ENCODE measurements at regions not wholly inside any gene's neighbourhood (a gene's known extent, or its start where the extent isn't known, plus 50 kb on each side); places are given as distances from the start of the nearest gene placed in this dataset.
A peak's percentile ranks its signal among the peaks of the same experiment; 100 is the strongest.

DNA sequence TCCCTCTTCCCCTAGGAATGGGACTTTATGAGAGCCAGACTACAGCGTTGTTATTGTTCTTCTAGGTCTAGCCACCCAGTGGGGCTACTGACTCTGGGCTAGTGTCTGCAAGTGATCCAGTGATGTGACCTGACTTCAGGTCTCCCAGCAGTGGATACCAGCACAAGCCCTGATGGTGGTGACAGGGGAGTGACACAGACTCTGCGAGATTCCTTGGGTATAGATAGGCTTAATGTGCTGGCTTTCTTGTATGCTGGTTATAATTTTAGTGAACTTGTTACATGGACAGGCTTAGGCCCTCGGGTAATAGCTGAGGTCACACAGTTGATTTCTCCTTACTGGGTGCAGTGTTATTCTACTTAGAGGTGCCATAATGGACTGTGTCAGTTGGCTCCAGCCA lies 106.9 kb downstream of the TBC1D30 start:
- TF ChIP-seq ZFX (IDR thresholded peaks at IDR 0.05) = no peak
- TF ChIP-seq, protein P1, sequence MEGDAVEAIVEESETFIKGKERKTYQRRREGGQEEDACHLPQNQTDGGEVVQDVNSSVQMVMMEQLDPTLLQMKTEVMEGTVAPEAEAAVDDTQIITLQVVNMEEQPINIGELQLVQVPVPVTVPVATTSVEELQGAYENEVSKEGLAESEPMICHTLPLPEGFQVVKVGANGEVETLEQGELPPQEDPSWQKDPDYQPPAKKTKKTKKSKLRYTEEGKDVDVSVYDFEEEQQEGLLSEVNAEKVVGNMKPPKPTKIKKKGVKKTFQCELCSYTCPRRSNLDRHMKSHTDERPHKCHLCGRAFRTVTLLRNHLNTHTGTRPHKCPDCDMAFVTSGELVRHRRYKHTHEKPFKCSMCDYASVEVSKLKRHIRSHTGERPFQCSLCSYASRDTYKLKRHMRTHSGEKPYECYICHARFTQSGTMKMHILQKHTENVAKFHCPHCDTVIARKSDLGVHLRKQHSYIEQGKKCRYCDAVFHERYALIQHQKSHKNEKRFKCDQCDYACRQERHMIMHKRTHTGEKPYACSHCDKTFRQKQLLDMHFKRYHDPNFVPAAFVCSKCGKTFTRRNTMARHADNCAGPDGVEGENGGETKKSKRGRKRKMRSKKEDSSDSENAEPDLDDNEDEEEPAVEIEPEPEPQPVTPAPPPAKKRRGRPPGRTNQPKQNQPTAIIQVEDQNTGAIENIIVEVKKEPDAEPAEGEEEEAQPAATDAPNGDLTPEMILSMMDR (conservative IDR thresholded peaks at IDR 0.05) = no peak
- no peak overlapping the region for H3K27ac ChIP-seq

GRCh38 chr12:64931981-64932380 lies 107.5 kb downstream of the TBC1D30 start:
- no peak overlapping the region for H3K27ac ChIP-seq
- TF ChIP-seq, protein P1 (conservative IDR thresholded peaks at IDR 0.05) = no peak
- TF ChIP-seq ZFX (IDR thresholded peaks at IDR 0.05) = no peak

- H3K27ac ChIP-seq = no peak overlapping the region
- TF ChIP-seq, protein P1 (conservative IDR thresholded peaks at IDR 0.05) = no peak
- TF ChIP-seq ZFX (IDR thresholded peaks at IDR 0.05) = no peak
These were observed 109.3 kb downstream of the TBC1D30 start for GRCh38 chr12:64933791-64934190.

DNA sequence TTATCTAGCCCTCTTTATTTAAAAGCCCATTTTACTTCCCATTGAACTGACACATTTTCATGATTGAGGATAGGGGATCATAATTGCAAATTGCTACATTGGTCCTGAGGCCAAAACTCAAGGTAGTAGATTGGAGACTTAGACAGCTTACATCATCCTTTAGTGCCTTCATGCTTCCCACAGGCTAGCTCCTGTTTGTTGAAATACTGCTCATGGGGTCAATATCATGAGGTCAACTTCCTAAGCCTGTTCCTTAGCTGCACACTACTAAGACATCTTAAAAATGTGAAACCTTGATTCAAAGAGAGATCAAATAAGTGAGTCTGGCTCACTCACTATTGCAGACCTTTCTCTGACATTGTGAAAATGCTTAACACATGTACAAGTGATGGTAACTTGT lies 113.0 kb downstream of the TBC1D30 start:
- TF ChIP-seq, protein P1 (conservative IDR thresholded peaks at IDR 0.05) = no peak
- no peak for TF ChIP-seq ZFX (IDR thresholded peaks at IDR 0.05)
- H3K27ac ChIP-seq = no peak overlapping the region

GRCh38 chr12:64938179-64938578 lies 113.7 kb downstream of the TBC1D30 start:
- TF ChIP-seq, protein P1 (conservative IDR thresholded peaks at IDR 0.05) = no peak
- TF ChIP-seq ZFX (IDR thresholded peaks at IDR 0.05) = no peak
- H3K27ac ChIP-seq = peak overlapping the region; percentile 39; the same call in 1 of the 2 replicates

- peak overlapping the region; percentile 1 for H3K27ac ChIP-seq
- no peak for TF ChIP-seq ZFX (IDR thresholded peaks at IDR 0.05)
- TF ChIP-seq, protein P1 (conservative IDR thresholded peaks at IDR 0.05) = no peak
These were observed 119.2 kb downstream of the TBC1D30 start for GRCh38 chr12:64943686-64944085.

- peak overlapping the region; percentile 27; the same call in 1 of the 2 replicates for H3K27ac ChIP-seq
- no peak for TF ChIP-seq ZFX (IDR thresholded peaks at IDR 0.05)
- TF ChIP-seq, protein P1 (conservative IDR thresholded peaks at IDR 0.05) = no peak
These were observed 120.5 kb downstream of the TBC1D30 start for GRCh38 chr12:64944966-64945365.
